T-cell (primary cell): ENCODE measurements at regions not wholly inside any gene's neighbourhood (a gene's known extent, or its start where the extent isn't known, plus 50 kb on each side); places are given as distances from the start of the nearest gene placed in this dataset.
"Not testable (repeated sequence)": the region's sequence is repeated elsewhere in the genome, so short reads cannot be mapped to it uniquely, and the experiment has no call there.

Experiments used
- ATAC-seq, 4 experiments: fragments of 200-7000 bp in 3 of 4; fragments of 150-1000 bp in 1 of 4; cut with Tn5 transposase; replicated peaks in 1 of 4; 1 replicate in 3 of 4; 2 replicates in 1 of 4; pipeline ENCODE4 v1.10.0; 2021; ENCODE audit warnings: moderate library complexity in 3 of 4, mild to moderate bottlenecking in 2 of 4, moderate number of reproducible peaks in 1 of 4
- CTCF ChIA-PET, 2 donors: fragments of 300-600 bp; sonication (Branson Sonifier 250); formaldehyde crosslinking; loops; one replicate each; lab custom pipeline; 2022; ENCODE audit warnings: antibody characterized with exemption in 2 of 2; lab: Charles Lee
- POLR2A ChIA-PET, 2 donors: fragments of 300-600 bp; sonication (Branson Sonifier 250); formaldehyde crosslinking; loops; one replicate each; lab custom pipeline; 2022; ENCODE audit warnings: antibody characterized with exemption in 2 of 2; lab: Charles Lee
- DNase-seq, 35 experiments: peaks; one replicate each; pipeline versions ENCODE4 v3.0.0 to v3.0.0-alpha.2; 2013 to 2023
- H3K27ac ChIP-seq: one replicate; pipeline ENCODE4 v1.5.1; 2013; ENCODE audit warnings: low read length
- H3K27me3 ChIP-seq, 2 experiments: replicated peaks in 1 of 2; 1 replicate in 1 of 2; 2 replicates in 1 of 2; pipeline versions ENCODE4 v1.6.1 to v1.7.0; 2013; ENCODE audit warnings: low read length in 1 of 2, mixed read lengths in 1 of 2; ENCODE audit not compliant: control insufficient read depth in 2 of 2, insufficient read depth in 2 of 2; ENCODE audit errors: extremely low read depth in 1 of 2
- H3K36me3 ChIP-seq, 2 donors: 1 replicate in 1 of 2; 2 replicates in 1 of 2; pipeline versions ENCODE4 v1.6.1 to v1.7.0; 2013; ENCODE audit warnings: low read length in 1 of 2; ENCODE audit not compliant: control insufficient read depth in 2 of 2, insufficient read depth in 1 of 2; ENCODE audit errors: extremely low read depth in 1 of 2
- H3K4me1 ChIP-seq, 2 experiments: 1 replicate in 1 of 2; 2 replicates in 1 of 2; pipeline versions ENCODE4 v1.6.1 to v1.7.0; 2013; ENCODE audit warnings: low read length in 2 of 2, mixed read lengths in 1 of 2; ENCODE audit not compliant: insufficient read depth in 2 of 2, control insufficient read depth in 1 of 2; ENCODE audit errors: extremely low read depth in 1 of 2
- H3K4me3 ChIP-seq, 2 donors: 1 replicate in 1 of 2; 2 replicates in 1 of 2; pipeline versions ENCODE4 v1.5.1 to v1.7.0; 2013; ENCODE audit warnings: mild to moderate bottlenecking in 2 of 2, low read length in 1 of 2, moderate library complexity in 1 of 2; ENCODE audit not compliant: control insufficient read depth in 1 of 2; ENCODE audit errors: extremely low read depth in 1 of 2
- H3K9me3 ChIP-seq: 2 replicates; pipeline ENCODE4 v1.7.0; 2013
- H3K27ac Mint-ChIP-seq, 2 donors: one replicate each; pipeline ENCODE4 v1.8.0; 2020 to 2021; ENCODE audit warnings: mild to moderate bottlenecking in 2 of 2, mixed read lengths in 2 of 2
- H3K27me3 Mint-ChIP-seq, 2 donors: one replicate each; pipeline ENCODE4 v1.8.0; 2021 to 2022; ENCODE audit warnings: mixed read lengths in 2 of 2
- H3K36me3 Mint-ChIP-seq: one replicate; pipeline ENCODE4 v1.8.0; 2021; ENCODE audit warnings: mixed read lengths
- H3K4me1 Mint-ChIP-seq, 3 donors: one replicate each; pipeline ENCODE4 v1.8.0; 2020 to 2022; ENCODE audit warnings: mixed read lengths in 3 of 3, mild to moderate bottlenecking in 1 of 3
- H3K4me3 Mint-ChIP-seq, 3 donors: one replicate each; pipeline ENCODE4 v1.8.0; 2020 to 2022; ENCODE audit warnings: mild to moderate bottlenecking in 3 of 3, mixed read lengths in 3 of 3, moderate library complexity in 3 of 3
- H3K9me3 Mint-ChIP-seq, 3 donors: one replicate each; pipeline ENCODE4 v1.8.0; 2020 to 2022; ENCODE audit warnings: mixed read lengths in 3 of 3
- WGBS: methylation state at CpG from one replicate; pipeline ENCODE4 v1.1.5; 2013; ENCODE audit warnings: missing lambda C conversion rate; ENCODE audit not compliant: insufficient coverage; 5-methylcytosine and 5-hydroxymethylcytosine counted together

- 40% methylated on average over 1 of the region's 8 CpGs for WGBS
- H3K9me3 ChIP-seq, H3K4me1 Mint-ChIP-seq, H3K4me3 Mint-ChIP-seq, H3K27ac Mint-ChIP-seq, POLR2A ChIA-PET, H3K9me3 Mint-ChIP-seq, H3K36me3 ChIP-seq, H3K36me3 Mint-ChIP-seq, ATAC-seq, H3K4me1 ChIP-seq, H3K4me3 ChIP-seq, DNase-seq, H3K27me3 ChIP-seq, CTCF ChIA-PET, H3K27ac ChIP-seq, H3K27me3 Mint-ChIP-seq: not testable (repeated sequence)
Measured at GRCh38 chr4:115975421-115976001, 862.1 kb upstream of the NDST4 start.

- H3K27me3 ChIP-seq = no peaks in the 10 kb centered on the region
- Mint-ChIP-seq H3K27ac (no peak overlapping the region), H3K27me3 (no peaks in the 10 kb centered on the region), H3K36me3 (no peaks in the 10 kb centered on the region), H3K4me1 (no peaks in the 10 kb centered on the region), H3K4me3 (no peak overlapping the region), H3K9me3 (no peaks in the 10 kb centered on the region)
- H3K36me3 ChIP-seq = no peaks in the 10 kb centered on the region
- H3K4me3 ChIP-seq = no peak overlapping the region
- no peak for DNase-seq
- ATAC-seq = no peak
- WGBS = no CpG with 5 or more reads among the region's 1 CpG
- no peaks in the 10 kb centered on the region for H3K9me3 ChIP-seq
- no peaks in the 10 kb centered on the region for H3K4me1 ChIP-seq
- CTCF ChIA-PET = interaction anchor here in 1 of 2 donors (0.6 kb wide), 1 partner anchor 19 kb away, joined by 5 read pairs; no protein-coding TSS in a partner anchor
- POLR2A ChIA-PET = interaction anchor here in 1 of 2 donors (0.7 kb wide), 1 partner anchor 17 kb away, joined by 4 read pairs; no protein-coding TSS in a partner anchor
- no peak overlapping the region for H3K27ac ChIP-seq
Measured at GRCh38 chr4:115973768-115974167, 860.3 kb upstream of the NDST4 start.

- WGBS = no CpG with 5 or more reads among the region's 2 CpGs
- H3K4me3 Mint-ChIP-seq = no peak overlapping the region
- ATAC-seq (no peak), DNase-seq (no peak)
- ChIA-PET CTCF (no interaction called here), POLR2A (no interaction called here)
- Histone ChIP-seq H3K27me3 (no peaks in the 10 kb centered on the region), H3K4me1 (no peaks in the 10 kb centered on the region), H3K27ac (no peak overlapping the region), H3K4me3 (no peak overlapping the region), H3K9me3 (no peaks in the 10 kb centered on the region), H3K36me3 (no peaks in the 10 kb centered on the region)
- no peaks in the 10 kb centered on the region for H3K27me3 Mint-ChIP-seq
- no peak overlapping the region for H3K27ac Mint-ChIP-seq
- H3K9me3 Mint-ChIP-seq = peaks cover 0 to 2% (median 0%) of the 10 kb centered on the region in 3 donors
- no peaks in the 10 kb centered on the region for H3K36me3 Mint-ChIP-seq
- H3K4me1 Mint-ChIP-seq = no peaks in the 10 kb centered on the region
Measured at GRCh38 chr4:115972967-115973366, 859.5 kb upstream of the NDST4 start.

GRCh38 chr4:115970859-115971258, 857.4 kb upstream of the NDST4 start:
- no peaks in the 10 kb centered on the region for H3K36me3 Mint-ChIP-seq
- DNase-seq (no peak), ATAC-seq (no peak)
- no peaks in the 10 kb centered on the region for H3K27me3 Mint-ChIP-seq
- ChIA-PET POLR2A (no interaction called here), CTCF (no interaction called here)
- H3K36me3 ChIP-seq = no peaks in the 10 kb centered on the region
- H3K4me3 ChIP-seq = no peak overlapping the region
- H3K9me3 Mint-ChIP-seq = peaks cover 0 to 3% (median 2%) of the 10 kb centered on the region in 3 donors
- H3K27ac Mint-ChIP-seq = no peak overlapping the region
- no CpG with 5 or more reads among the region's 2 CpGs for WGBS
- H3K4me3 Mint-ChIP-seq = no peak overlapping the region
- no peak overlapping the region for H3K27ac ChIP-seq
- H3K4me1 ChIP-seq = no peaks in the 10 kb centered on the region
- no peaks in the 10 kb centered on the region for H3K27me3 ChIP-seq
- no peaks in the 10 kb centered on the region for H3K4me1 Mint-ChIP-seq
- no peaks in the 10 kb centered on the region for H3K9me3 ChIP-seq

GRCh38 chr4:115969756-115970155, 856.3 kb upstream of the NDST4 start:
- Histone ChIP-seq H3K4me1 (no peaks in the 10 kb centered on the region), H3K27ac (no peak overlapping the region), H3K9me3 (no peaks in the 10 kb centered on the region), H3K4me3 (no peak overlapping the region), H3K36me3 (no peaks in the 10 kb centered on the region), H3K27me3 (no peaks in the 10 kb centered on the region)
- Mint-ChIP-seq H3K27ac (no peak overlapping the region), H3K36me3 (no peaks in the 10 kb centered on the region), H3K4me1 (no peaks in the 10 kb centered on the region), H3K9me3 (peaks cover 0 to 3% (median 2%) of the 10 kb centered on the region in 3 donors), H3K27me3 (no peaks in the 10 kb centered on the region), H3K4me3 (no peak overlapping the region)
- ATAC-seq (no peak), DNase-seq (no peak)
- CTCF ChIA-PET = no interaction called here
- WGBS = 100% methylated on average over 1 of the region's 1 CpG
- POLR2A ChIA-PET = no interaction called here

GRCh38 chr4:115965588-115965987, 852.2 kb upstream of the NDST4 start:
- POLR2A ChIA-PET = no interaction called here
- CTCF ChIA-PET = no interaction called here
- no peak overlapping the region for H3K27ac ChIP-seq
- ATAC-seq (no peak), DNase-seq (no peak)
- H3K4me1 ChIP-seq = no peaks in the 10 kb centered on the region
- H3K4me3 Mint-ChIP-seq = no peak overlapping the region
- H3K27me3 Mint-ChIP-seq = no peaks in the 10 kb centered on the region
- no peak overlapping the region for H3K27ac Mint-ChIP-seq
- no peaks in the 10 kb centered on the region for H3K9me3 ChIP-seq
- H3K4me3 ChIP-seq = no peak overlapping the region
- H3K4me1 Mint-ChIP-seq = no peaks in the 10 kb centered on the region
- no peaks in the 10 kb centered on the region for H3K36me3 ChIP-seq
- H3K27me3 ChIP-seq = no peaks in the 10 kb centered on the region
- H3K9me3 Mint-ChIP-seq = peaks cover 0 to 10% (median 2%) of the 10 kb centered on the region in 3 donors
- H3K36me3 Mint-ChIP-seq = no peaks in the 10 kb centered on the region
- no CpG with 5 or more reads among the region's 3 CpGs for WGBS
